Endothelial cell of umbilical vein (primary cell): ENCODE measurements at regions not wholly inside any gene's neighbourhood (a gene's known extent, or its start where the extent isn't known, plus 50 kb on each side); places are given as distances from the start of the nearest gene placed in this dataset.

Experiments
- BruUV-seq: library from RNA; stranded (reverse); fragments of 400-500 nt; replicated peaks from 2 replicates; lab custom pipeline; 2021; lab: Mats Ljungman, UMichigan
- CTCF ChIA-PET: fragments of 300-600, 350-600 bp; sonication (Branson Sonifier 250); formaldehyde crosslinking; loops from one replicate; lab custom pipeline; 2021; ENCODE audit warnings: antibody characterized with exemption, inconsistent platforms; lab: Charles Lee
- POLR2A ChIA-PET: fragments of 300-600, 350-600 bp; sonication (Branson Sonifier 250); formaldehyde crosslinking; loops from one replicate; lab custom pipeline; 2021; ENCODE audit warnings: antibody characterized with exemption, inconsistent platforms; lab: Charles Lee
- DNase-seq: peaks from one replicate; pipeline ENCODE4 v3.0.0-alpha.2; 2011; ENCODE audit warnings: low read depth, low spot score
- FAIRE-seq: peaks from 2 replicates; lab custom pipeline; 2011; peaks lifted over from hg19 to GRCh38; lab: Jason Lieb, UNC
- H2AFZ ChIP-seq: 2 replicates; pipeline ENCODE4 v1.6.0; 2012; ENCODE audit warnings: low read depth, low read length, control low read depth, inconsistent platforms
- H3K27ac ChIP-seq: 2 replicates; pipeline ENCODE4 v1.5.1; 2011; ENCODE audit warnings: low read depth, mild to moderate bottlenecking, control low read depth, low read length, moderate library complexity; ENCODE audit not compliant: insufficient read depth
- H3K27me3 ChIP-seq, 2 experiments: 2 replicates each; pipeline versions ENCODE4 v1.6.0 to v1.6.1; 2011; ENCODE audit warnings: low read length in 2 of 2, mixed read lengths in 1 of 2; ENCODE audit not compliant: control insufficient read depth in 2 of 2, insufficient read depth in 2 of 2
- H3K36me3 ChIP-seq, 2 experiments: 2 replicates in 1 of 2; 3 replicates in 1 of 2; pipeline ENCODE4 v1.5.1; 2011; ENCODE audit warnings: low read length in 2 of 2, mild to moderate bottlenecking in 1 of 2, moderate library complexity in 1 of 2; ENCODE audit not compliant: control insufficient read depth in 2 of 2, insufficient read depth in 2 of 2; ENCODE audit errors: extremely low read depth in 1 of 2
- H3K4me1 ChIP-seq: 3 replicates; pipeline ENCODE4 v1.5.1; 2011; ENCODE audit warnings: mild to moderate bottlenecking, low read length; ENCODE audit not compliant: control insufficient read depth, insufficient read depth; ENCODE audit errors: extremely low read depth
- H3K4me2 ChIP-seq: 2 replicates; pipeline ENCODE4 v1.6.1; 2011; ENCODE audit warnings: low read length, control low read depth, mixed read lengths; ENCODE audit not compliant: insufficient read depth
- H3K4me3 ChIP-seq, 3 experiments: fragments of 200-600 bp in 1 of 3; sonication (generic), shearing (Covaris generic) in 1 of 3; replicated peaks in 1 of 3; 2 replicates each; pipeline ENCODE4 v1.5.1; 2011 to 2016; ENCODE audit warnings: control low read depth in 3 of 3, low read length in 3 of 3, mild to moderate bottlenecking in 2 of 3, inconsistent platforms in 1 of 3, low read depth in 1 of 3, moderate library complexity in 1 of 3; ENCODE audit not compliant: insufficient read depth in 1 of 3
- H3K79me2 ChIP-seq: 2 replicates; pipeline ENCODE4 v1.6.0; 2012; ENCODE audit warnings: low read length, inconsistent platforms; ENCODE audit not compliant: control insufficient read depth, insufficient read depth
- H3K9ac ChIP-seq: replicated peaks from 2 replicates; pipeline ENCODE3; 2011; ENCODE audit warnings: low read length, control low read depth; ENCODE audit not compliant: insufficient read depth; ENCODE audit errors: extremely low read depth
- H3K9me1 ChIP-seq: replicated peaks from 3 replicates; pipeline ENCODE4 v1.6.0; 2011; ENCODE audit warnings: mild to moderate bottlenecking, low read length; ENCODE audit not compliant: control insufficient read depth, insufficient read depth; ENCODE audit errors: extremely low read depth
- H3K9me3 ChIP-seq: replicated peaks from 2 replicates; pipeline ENCODE4 v1.5.1; 2012; ENCODE audit warnings: low read length, inconsistent platforms; ENCODE audit not compliant: control insufficient read depth, insufficient read depth
- H4K20me1 ChIP-seq: replicated peaks from 2 replicates; pipeline ENCODE3; 2011; ENCODE audit warnings: mild to moderate bottlenecking, low read length; ENCODE audit not compliant: control insufficient read depth, insufficient read depth; ENCODE audit errors: extremely low read depth
- CTCF ChIP-seq, 2 donors: IDR thresholded peaks; 1 replicate in 1 of 2; 2 replicates in 1 of 2; pipeline ENCODE4 v1.5.1; 2011; ENCODE audit warnings: low read length in 2 of 2, mild to moderate bottlenecking in 2 of 2, moderate library complexity in 2 of 2, control low read depth in 1 of 2, inconsistent platforms in 1 of 2, low read depth in 1 of 2; ENCODE audit not compliant: insufficient read depth in 1 of 2; ENCODE audit errors: extremely low read depth in 1 of 2
- GATA2 ChIP-seq: IDR thresholded peaks from 2 replicates; pipeline ENCODE4 v1.7.0; 2011; ENCODE audit warnings: low read depth, mild to moderate bottlenecking, moderate library complexity, mixed read lengths, low read length; ENCODE audit not compliant: insufficient read length, insufficient read depth
- MYC ChIP-seq: IDR thresholded peaks from one replicate; pipeline ENCODE4 v1.6.1; 2011; ENCODE audit warnings: mild to moderate bottlenecking, low read depth, low read length
- POLR2A ChIP-seq: IDR thresholded peaks from 2 replicates; pipeline ENCODE4 v1.6.1; 2012; ENCODE audit warnings: low read depth, mild to moderate bottlenecking, control low read depth, low read length
- dilution Hi-C: fragments of 300-500 bp; cut with MboI; formaldehyde crosslinking; loops from one replicate; pipeline ENCODE4 v1.15.0; 2019; ENCODE audit warnings: low sequenced_read_pairs; ENCODE audit not compliant: extremely low pct_ligation_motif_present
- intact Hi-C: fragments of 100-400 bp; cut with micrococcal nuclease; formaldehyde crosslinking; loops from one replicate; pipeline ENCODE4 v1.10.0; 2022

GRCh38 chr12:88955531-88955930 lies 375.3 kb upstream of the KITLG start:
- H3K79me2 ChIP-seq: no peaks in the 10 kb centered on the region
- H3K36me3 ChIP-seq: no peaks in the 10 kb centered on the region
- no peaks in the 10 kb centered on the region for H3K9me1 ChIP-seq
- BruUV-seq: no TSS peak
- no peak for TF ChIP-seq CTCF (IDR thresholded peaks at IDR 0.05; ENCODE audit: extremely low read depth in 1 of 2, insufficient read depth in 1 of 2, low read depth in 1 of 2, low read length in 2 of 2)
- no peak overlapping the region for H2AFZ ChIP-seq
- peaks cover 25% of the 10 kb centered on the region for H3K4me1 ChIP-seq
- H3K9me3 ChIP-seq: no peaks in the 10 kb centered on the region
- intact Hi-C loops: no loop called here
- no peaks in the 10 kb centered on the region for H3K27me3 ChIP-seq
- dilution Hi-C loops: no loop called here
- FAIRE-seq (no peak), DNase-seq (no peak)
- ChIA-PET POLR2A (no interaction called here), CTCF (interaction anchor here (1.2 kb wide), 1 partner anchor 11 kb away, joined by 4 read pairs; no protein-coding TSS in a partner anchor)
- H3K27ac ChIP-seq: no peak overlapping the region
- H3K9ac ChIP-seq: no peak overlapping the region
- no peak overlapping the region for H3K4me2 ChIP-seq
- no peak overlapping the region for H3K4me3 ChIP-seq
- H4K20me1 ChIP-seq: no peaks in the 10 kb centered on the region

- BruUV-seq: no TSS peak
- Histone ChIP-seq H4K20me1 (no peaks in the 10 kb centered on the region), H3K9me3 (no peaks in the 10 kb centered on the region), H3K4me2 (no peak overlapping the region), H3K79me2 (no peaks in the 10 kb centered on the region), H3K27me3 (no peaks in the 10 kb centered on the region), H3K9me1 (no peaks in the 10 kb centered on the region), H3K9ac (no peak overlapping the region), H3K4me3 (no peak overlapping the region), H3K4me1 (peaks cover 19% of the 10 kb centered on the region), H2AFZ (no peak overlapping the region), H3K27ac (no peak overlapping the region), H3K36me3 (no peaks in the 10 kb centered on the region)
- intact Hi-C loops (no loop called here), dilution Hi-C loops (no loop called here)
- POLR2A ChIA-PET: no interaction called here
- no peak for FAIRE-seq
- DNase-seq: no peak
- CTCF ChIA-PET: interaction anchor here (1.1 kb wide), 1 partner anchor 55 kb away, joined by 3 read pairs; no protein-coding TSS in a partner anchor
- TF ChIP-seq GATA2 (no peak), POLR2A (no peak), MYC (no peak)
Measured at GRCh38 chr12:88953029-88953586, 372.8 kb upstream of the KITLG start.
